H9 (cell line): ENCODE measurements at regions not wholly inside any gene's neighbourhood (a gene's known extent, or its start where the extent isn't known, plus 50 kb on each side); places are given as distances from the start of the nearest gene placed in this dataset.

Experiments used
- DNase-seq: peaks from one replicate; pipeline ENCODE4 v3.0.0-alpha.2; 2017
- H2AFZ ChIP-seq: one replicate; pipeline ENCODE4 v1.6.1; 2013; ENCODE audit warnings: mild to moderate bottlenecking, low read length, control low read depth, moderate library complexity
- H2AK5ac ChIP-seq: 2 replicates; pipeline ENCODE4 v1.6.1; 2013; ENCODE audit warnings: low read length, control low read depth, mixed read lengths; ENCODE audit not compliant: insufficient read length
- H2BK120ac ChIP-seq: one replicate; pipeline ENCODE4 v1.6.1; 2013; ENCODE audit warnings: low read depth, mild to moderate bottlenecking, low read length, control low read depth, inconsistent platforms; ENCODE audit not compliant: poor library complexity, severe bottlenecking
- H2BK12ac ChIP-seq: 2 replicates; pipeline ENCODE4 v1.6.1; 2013; ENCODE audit warnings: low read length, control low read depth, mixed read lengths, low read depth; ENCODE audit not compliant: insufficient read length
- H2BK15ac ChIP-seq: 2 replicates; pipeline ENCODE4 v1.6.1; 2013; ENCODE audit warnings: low read depth, low read length, control low read depth
- H2BK20ac ChIP-seq: one replicate; pipeline ENCODE4 v1.6.1; 2013; ENCODE audit warnings: low read depth, mild to moderate bottlenecking, low read length, control low read depth, inconsistent platforms; ENCODE audit not compliant: poor library complexity, severe bottlenecking
- H2BK5ac ChIP-seq: 2 replicates; pipeline ENCODE4 v1.6.1; 2013; ENCODE audit warnings: low read length, control low read depth, mixed read lengths; ENCODE audit not compliant: insufficient read length
- H3K14ac ChIP-seq: 2 replicates; pipeline ENCODE4 v1.6.1; 2013; ENCODE audit warnings: low read length, control low read depth; ENCODE audit not compliant: insufficient read depth
- H3K18ac ChIP-seq: 2 replicates; pipeline ENCODE4 v1.6.1; 2013; ENCODE audit warnings: low read depth, mild to moderate bottlenecking, mixed read lengths, low read length, control low read depth; ENCODE audit not compliant: insufficient read length
- H3K23ac ChIP-seq: 2 replicates; pipeline ENCODE4 v1.6.1; 2013; ENCODE audit warnings: low read length, control low read depth, mixed read lengths, low read depth; ENCODE audit not compliant: insufficient read length
- H3K23me2 ChIP-seq: 2 replicates; pipeline ENCODE4 v1.6.1; 2013; ENCODE audit warnings: low read depth, mild to moderate bottlenecking, mixed read lengths, low read length, control low read depth; ENCODE audit not compliant: insufficient read length, poor library complexity, severe bottlenecking
- H3K27ac ChIP-seq: 2 replicates; pipeline ENCODE4 v1.5.1; 2013; ENCODE audit warnings: low read length, control low read depth, mixed read lengths, low read depth; ENCODE audit not compliant: insufficient read length
- H3K27me3 ChIP-seq: 2 replicates; pipeline ENCODE4 v1.6.1; 2013; ENCODE audit warnings: low read length, control low read depth, inconsistent platforms; ENCODE audit not compliant: insufficient read depth
- H3K4ac ChIP-seq: 2 replicates; pipeline ENCODE4 v1.6.1; 2013; ENCODE audit warnings: low read depth, mild to moderate bottlenecking, control low read depth, inconsistent platforms, low read length, moderate library complexity
- H3K4me1 ChIP-seq: 2 replicates; pipeline ENCODE4 v1.6.1; 2013; ENCODE audit warnings: low read length, control low read depth, inconsistent platforms; ENCODE audit not compliant: insufficient read depth
- H3K4me2 ChIP-seq: 2 replicates; pipeline ENCODE4 v1.6.1; 2013; ENCODE audit warnings: low read length, control low read depth, mixed read lengths; ENCODE audit not compliant: insufficient read length, insufficient read depth
- H3K56ac ChIP-seq: 2 replicates; pipeline ENCODE4 v1.6.1; 2013; ENCODE audit warnings: low read depth, mild to moderate bottlenecking, mixed read lengths, low read length, control low read depth; ENCODE audit not compliant: insufficient read length
- H3K79me1 ChIP-seq: 2 replicates; pipeline ENCODE4 v1.6.1; 2013; ENCODE audit warnings: low read depth, mild to moderate bottlenecking, moderate library complexity, low read length, control low read depth, inconsistent platforms; ENCODE audit not compliant: insufficient read depth, poor library complexity, severe bottlenecking
- H3K79me2 ChIP-seq: 2 replicates; pipeline ENCODE4 v1.6.1; 2013; ENCODE audit warnings: low read length, control low read depth, inconsistent platforms; ENCODE audit not compliant: insufficient read depth
- H3K9ac ChIP-seq: 2 replicates; pipeline ENCODE4 v1.6.1; 2013; ENCODE audit warnings: low read length, control low read depth, mixed read lengths; ENCODE audit not compliant: insufficient read length; ENCODE audit errors: extremely low read depth
- H3K9me3 ChIP-seq: one replicate; pipeline ENCODE4 v1.6.1; 2013; ENCODE audit warnings: low read depth, low read length, inconsistent platforms; ENCODE audit not compliant: control insufficient read depth
- H3T11ph ChIP-seq: one replicate; pipeline ENCODE4 v1.6.1; 2013; ENCODE audit warnings: mild to moderate bottlenecking, low read length, control low read depth, inconsistent platforms
- H4K20me1 ChIP-seq: one replicate; pipeline ENCODE4 v1.6.1; 2013; ENCODE audit not compliant: control insufficient read depth, insufficient read length, insufficient read depth
- H4K5ac ChIP-seq: 2 replicates; pipeline ENCODE4 v1.6.1; 2013; ENCODE audit warnings: low read depth, mild to moderate bottlenecking, mixed read lengths, low read length, control low read depth; ENCODE audit not compliant: insufficient read length
- H4K8ac ChIP-seq: replicated peaks from 2 replicates; pipeline ENCODE4 v1.6.1; 2013; ENCODE audit warnings: low read length, control low read depth, mixed read lengths, low read depth; ENCODE audit not compliant: insufficient read length
- H4K91ac ChIP-seq: 2 replicates; pipeline ENCODE4 v1.6.1; 2013; ENCODE audit warnings: low read depth, mild to moderate bottlenecking, moderate library complexity, mixed read lengths, low read length, control low read depth; ENCODE audit not compliant: insufficient read length
- H3K27ac Mint-ChIP-seq, 3 experiments: 2 replicates in 2 of 3; 3 replicates in 1 of 3; pipeline ENCODE4 v1.8.0; 2020 to 2021; ENCODE audit warnings: mixed read lengths in 3 of 3, mild to moderate bottlenecking in 1 of 3, moderate library complexity in 1 of 3
- H3K27me3 Mint-ChIP-seq: 2 replicates; pipeline ENCODE4 v1.8.0; 2021; ENCODE audit warnings: low read depth, mild to moderate bottlenecking, moderate library complexity, mixed read lengths
- H3K36me3 Mint-ChIP-seq, 3 experiments: 2 replicates in 2 of 3; 3 replicates in 1 of 3; pipeline ENCODE4 v1.8.0; 2020 to 2021; ENCODE audit warnings: low read depth in 3 of 3, mixed read lengths in 3 of 3; ENCODE audit not compliant: insufficient read depth in 1 of 3
- H3K4me1 Mint-ChIP-seq, 2 experiments: 2 replicates each; pipeline ENCODE4 v1.8.0; 2020; ENCODE audit warnings: mixed read lengths in 2 of 2
- H3K4me3 Mint-ChIP-seq, 2 experiments: 2 replicates in 1 of 2; 3 replicates in 1 of 2; pipeline ENCODE4 v1.8.0; 2020 to 2021; ENCODE audit warnings: mild to moderate bottlenecking in 2 of 2, mixed read lengths in 2 of 2, moderate library complexity in 1 of 2
- H3K9me3 Mint-ChIP-seq, 2 experiments: 2 replicates in 1 of 2; 3 replicates in 1 of 2; pipeline ENCODE4 v1.8.0; 2020; ENCODE audit warnings: mild to moderate bottlenecking in 2 of 2, mixed read lengths in 2 of 2, moderate library complexity in 1 of 2
- CTCF ChIP-seq: fragments of 200-600 bp; sonication (generic); conservative IDR thresholded peaks from 3 replicates; pipeline ENCODE4 v1.8.0; 2021; ENCODE audit warnings: antibody characterized with exemption, mild to moderate bottlenecking
- WGBS: extraction: QIAGEN DNeasy Blood & Tissue Kit; methylation state at CpG from one replicate; pipeline ENCODE4 v1.1.7; 2013; ENCODE audit warnings: missing lambda C conversion rate, low lambda C conversion rate, mixed read lengths; ENCODE audit not compliant: insufficient read length; ENCODE audit errors: extremely low coverage; 5-methylcytosine and 5-hydroxymethylcytosine counted together

GRCh38 chr11:29272019-29272654, 744.7 kb downstream of the KCNA4 start:
- Histone ChIP-seq H2BK12ac (no peak overlapping the region), H2BK5ac (no peak overlapping the region), H4K5ac (no peak overlapping the region), H3K14ac (no peak overlapping the region), H2AFZ (no peak overlapping the region), H3K4ac (no peak overlapping the region), H3K27me3 (no peaks in the 10 kb centered on the region), H4K8ac (no peak overlapping the region), H3K23ac (no peak overlapping the region), H3K27ac (no peak overlapping the region), H2BK15ac (no peak overlapping the region), H3K4me1 (no peaks in the 10 kb centered on the region; the same call in 1 of the 2 replicates), H3K18ac (no peak overlapping the region), H2AK5ac (no peak overlapping the region), H3K9ac (no peak overlapping the region), H3K4me2 (no peak overlapping the region), H3K56ac (no peak overlapping the region), H3K79me2 (no peaks in the 10 kb centered on the region), H3K79me1 (no peaks in the 10 kb centered on the region), H2BK20ac (no peak overlapping the region), H3T11ph (no peak overlapping the region), H2BK120ac (no peak overlapping the region), H3K9me3 (no peaks in the 10 kb centered on the region), H3K23me2 (no peaks in the 10 kb centered on the region), H4K20me1 (no peaks in the 10 kb centered on the region), H4K91ac (no peak overlapping the region)
- no peaks in the 10 kb centered on the region for H3K4me1 Mint-ChIP-seq
- H3K9me3 Mint-ChIP-seq, result no peaks in the 10 kb centered on the region
- no CpG with 5 or more reads among the region's 5 CpGs for WGBS
- H3K4me3 Mint-ChIP-seq, result no peak overlapping the region
- no peak for DNase-seq
- H3K27me3 Mint-ChIP-seq, result no peaks in the 10 kb centered on the region
- no peaks in the 10 kb centered on the region for H3K36me3 Mint-ChIP-seq
- no peak overlapping the region for H3K27ac Mint-ChIP-seq
- TF ChIP-seq CTCF, result peak; percentile 50
